Left forelimb (tissue), 1 donor: ENCODE measurements at regions not wholly inside any gene's neighbourhood (a gene's known extent, or its start where the extent isn't known, plus 50 kb on each side); places are given as distances from the start of the nearest gene placed in this dataset.
"Not testable (repeated sequence)": the region's sequence is repeated elsewhere in the genome, so short reads cannot be mapped to it uniquely, and the experiment has no call there.

Source experiments
- DNase-seq: peaks from one replicate; pipeline ENCODE4 v3.0.0-alpha.2; 2018; ENCODE audit warnings: low spot score

GRCh38 chr6:48613231-48613949 lies 502.4 kb upstream of the PTCHD4 start:
- DNase-seq = no peak

- DNase-seq = no peak
Observed at GRCh38 chr6:48611332-48611731, 500.3 kb upstream of the PTCHD4 start.

- no peak for DNase-seq
Observed at GRCh38 chr6:48610846-48611245, 499.8 kb upstream of the PTCHD4 start.

- DNase-seq = no peak
Observed at GRCh38 chr6:48606618-48607017, 495.6 kb upstream of the PTCHD4 start.

GRCh38 chr6:48597951-48598350 lies 487.0 kb upstream of the PTCHD4 start:
- no peak for DNase-seq

- no peak for DNase-seq
Observed at GRCh38 chr6:48596830-48597229, 485.8 kb upstream of the PTCHD4 start.

GRCh38 chr6:48591158-48591557 lies 480.2 kb upstream of the PTCHD4 start:
- not testable (repeated sequence) for DNase-seq

GRCh38 chr6:48584846-48585245 lies 473.8 kb upstream of the PTCHD4 start:
- DNase-seq = no peak

- DNase-seq = no peak
Observed at GRCh38 chr6:48570656-48571055, 459.7 kb upstream of the PTCHD4 start.

- DNase-seq = no peak
Observed at GRCh38 chr6:48568856-48569255, 457.9 kb upstream of the PTCHD4 start.

- no peak for DNase-seq
Observed at GRCh38 chr6:48567016-48567415, 456.0 kb upstream of the PTCHD4 start.

GRCh38 chr6:48564036-48564820 lies 453.2 kb upstream of the PTCHD4 start:
- DNase-seq = no peak

- DNase-seq = no peak
Observed at GRCh38 chr6:48563433-48563832, 452.4 kb upstream of the PTCHD4 start.

- DNase-seq = no peak
Observed at GRCh38 chr6:48560408-48560807, 449.4 kb upstream of the PTCHD4 start.

GRCh38 chr6:48553467-48554189 lies 442.6 kb upstream of the PTCHD4 start:
- no peak for DNase-seq

- no peak for DNase-seq
Observed at GRCh38 chr6:48552905-48553304, 441.9 kb upstream of the PTCHD4 start.

GRCh38 chr6:48550603-48551002 lies 439.6 kb upstream of the PTCHD4 start:
- DNase-seq = no peak

GRCh38 chr6:48542191-48542590 lies 431.2 kb upstream of the PTCHD4 start:
- DNase-seq = no peak

- DNase-seq = no peak
Observed at GRCh38 chr6:48541649-48542048, 430.7 kb upstream of the PTCHD4 start.

GRCh38 chr6:48535582-48536009 lies 424.6 kb upstream of the PTCHD4 start:
- no peak for DNase-seq

GRCh38 chr6:48530978-48531377 lies 420.0 kb upstream of the PTCHD4 start:
- not testable (repeated sequence) for DNase-seq

GRCh38 chr6:48525849-48526248 lies 414.9 kb upstream of the PTCHD4 start:
- DNase-seq = no peak

GRCh38 chr6:48520951-48521350 lies 410.0 kb upstream of the PTCHD4 start:
- DNase-seq = no peak
